ENCODE measurements at regions not wholly inside any gene's neighbourhood (a gene's known extent, or its start where the extent isn't known, plus 50 kb on each side); places are given as distances from the start of the nearest gene placed in this dataset.
A peak's percentile ranks its signal among the peaks of the same experiment; 100 is the strongest.

DNA sequence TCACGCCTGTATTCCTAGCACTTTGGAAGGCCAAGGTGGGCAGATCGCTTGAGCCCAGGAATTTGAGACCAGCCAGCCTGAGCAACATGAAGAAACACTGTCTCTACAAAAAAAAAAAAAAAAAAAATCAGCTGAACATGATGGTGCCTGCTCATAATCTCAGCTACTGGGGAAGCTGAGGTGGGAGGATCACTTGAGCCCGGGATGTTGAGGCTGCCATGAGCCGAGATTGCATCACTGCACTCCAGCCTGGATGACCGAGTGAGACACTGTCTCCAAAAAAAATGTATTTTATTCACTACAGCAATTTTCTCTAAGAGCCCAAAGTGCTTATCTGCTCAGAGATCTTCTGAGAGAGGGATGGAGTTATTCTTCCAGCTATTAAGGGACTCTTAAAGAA, 215.8 kb upstream of the PPP3CA start:
- no peak for DNase-seq

DNA sequence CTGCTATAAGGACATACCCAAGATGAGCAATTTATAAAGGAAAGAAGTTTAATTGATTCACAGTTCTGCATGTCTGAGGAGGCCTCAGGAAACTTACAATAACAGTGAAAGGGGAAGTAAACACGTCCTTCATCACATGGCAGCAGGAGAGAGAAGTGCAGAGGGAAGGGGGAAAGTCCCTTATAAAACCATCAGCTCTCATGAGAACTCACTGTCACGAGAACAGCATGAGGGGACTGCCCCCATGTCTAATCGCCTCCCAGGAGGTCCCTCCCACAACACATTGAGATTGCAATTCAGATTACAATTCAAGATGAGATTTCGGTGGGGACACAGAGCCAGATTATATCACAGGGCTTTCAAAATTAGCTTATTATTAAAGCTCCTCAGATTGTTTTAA, 209.5 kb upstream of the PPP3CA start:
- no peak for DNase-seq

DNA sequence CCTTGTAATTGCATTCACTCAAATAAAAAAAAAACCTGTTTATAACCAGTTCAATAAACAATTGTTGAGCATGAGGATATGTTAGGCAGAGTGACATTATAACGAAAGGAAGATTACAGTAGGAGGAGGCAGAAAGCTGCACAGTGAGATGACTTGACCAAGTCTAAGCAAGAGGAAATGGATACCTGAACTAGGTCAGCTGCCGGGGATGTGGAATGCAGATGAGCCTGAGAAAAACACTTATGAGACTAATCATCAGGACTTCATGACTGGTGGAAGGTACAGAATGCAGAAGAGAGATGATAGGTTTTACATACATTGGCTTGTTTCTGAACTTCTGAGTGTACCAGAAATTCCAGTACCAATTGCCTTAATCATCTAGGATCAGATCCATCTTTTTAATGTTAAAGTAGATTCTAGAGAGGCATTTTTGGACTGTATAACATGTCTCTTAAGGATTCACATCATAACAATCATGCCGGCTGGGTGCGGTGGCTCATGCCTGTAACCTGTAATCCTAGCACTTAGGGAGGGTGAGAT, 208.1 kb upstream of the PPP3CA start:
- DNase-seq = no peak

DNA sequence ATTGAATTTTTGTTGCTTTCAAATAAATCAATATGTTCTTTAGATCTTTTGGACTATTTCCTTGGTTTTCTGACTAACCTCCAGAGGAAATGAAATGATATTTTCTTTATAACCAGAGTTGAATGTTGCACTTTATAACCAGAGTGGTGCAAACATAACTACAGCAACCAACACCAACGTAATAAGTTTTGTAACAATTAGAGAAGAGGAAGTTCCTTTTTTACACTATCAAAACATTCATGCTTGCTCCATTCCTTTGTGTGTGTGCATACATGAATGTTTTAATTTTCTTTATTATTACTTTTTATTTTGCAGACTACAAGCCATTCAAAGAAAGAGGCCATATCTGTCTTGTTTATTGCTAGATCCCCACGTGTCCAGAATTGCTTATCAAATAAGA, 193.0 kb upstream of the PPP3CA start:
- no peak for DNase-seq

DNA sequence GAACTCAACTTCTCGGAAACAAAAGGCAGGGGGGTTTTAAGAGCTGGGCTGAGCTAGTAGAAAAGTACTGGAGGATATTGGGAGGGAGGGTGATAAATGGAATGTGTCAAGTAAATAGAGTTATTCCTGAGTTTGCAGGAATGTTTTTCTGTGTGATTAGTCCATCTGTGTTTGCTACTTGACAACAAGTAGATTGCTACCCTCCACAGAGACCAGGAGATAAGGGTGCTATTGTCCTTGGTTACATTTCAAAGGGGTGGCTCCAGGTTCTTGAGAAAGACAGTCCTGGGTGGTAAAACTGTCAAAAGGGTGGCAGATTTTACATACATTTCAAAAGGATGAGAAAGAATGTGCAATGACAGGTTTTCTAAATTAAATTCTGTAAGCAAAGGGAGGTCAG, 181.2 kb upstream of the PPP3CA start:
- DNase-seq = no peak

DNA sequence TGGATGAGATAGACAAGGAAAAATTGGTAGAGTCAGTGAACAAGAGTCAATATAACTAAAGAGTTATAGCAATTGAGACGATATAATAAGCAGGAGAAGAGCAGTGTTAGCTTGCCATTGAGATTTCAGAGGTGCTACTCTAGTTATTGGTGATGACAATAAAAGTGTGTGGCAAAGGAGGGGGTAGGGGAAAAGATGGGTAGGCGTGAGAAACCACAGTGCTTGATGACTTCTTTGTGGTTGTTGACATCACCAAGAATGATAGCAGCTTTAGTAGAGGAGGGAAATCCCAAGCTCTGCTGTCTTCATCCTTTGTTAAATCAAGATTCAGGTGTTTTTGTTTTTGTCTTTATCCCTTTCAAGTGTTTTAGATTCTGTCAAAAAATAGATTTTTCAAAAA, 179.9 kb upstream of the PPP3CA start:
- DNase-seq = peak; percentile 81

DNA sequence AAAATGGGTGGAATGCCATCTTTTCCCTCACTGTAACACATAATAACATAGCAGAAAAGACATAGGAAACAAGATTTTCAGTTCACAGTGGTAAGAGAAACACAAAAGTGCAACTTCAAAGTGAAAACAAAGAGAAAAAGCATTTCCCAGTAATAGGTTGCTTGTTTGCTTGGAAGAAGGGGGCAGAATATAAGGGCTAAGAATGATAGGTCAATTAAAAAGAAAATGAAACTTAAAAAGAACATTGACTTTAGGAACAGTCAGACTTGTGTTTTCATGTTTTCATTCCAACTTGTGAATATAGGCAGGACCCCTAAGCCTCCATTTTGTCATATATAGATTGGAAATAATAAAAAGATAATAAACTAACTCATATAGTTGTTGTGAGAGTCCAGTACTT, 168.2 kb upstream of the PPP3CA start:
- no peak for DNase-seq

DNA sequence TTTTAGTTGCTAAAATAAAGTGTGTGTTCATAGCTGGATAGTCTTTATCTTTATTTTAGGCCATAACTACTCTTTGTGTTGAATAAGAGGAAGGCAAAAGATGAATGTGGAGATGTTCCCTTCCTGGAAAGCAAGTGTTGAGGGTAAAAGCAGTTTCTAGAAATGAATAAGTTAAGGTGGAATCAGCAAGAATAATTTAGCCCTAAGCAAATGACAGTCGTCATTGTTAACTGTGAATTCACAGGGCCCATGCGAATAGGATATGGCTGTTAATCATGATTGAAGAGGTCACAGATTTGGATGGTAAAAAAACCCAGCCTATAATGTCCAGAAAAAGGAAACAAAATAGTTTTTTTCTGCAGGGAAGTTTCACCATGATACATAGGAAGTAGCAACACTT, 167.8 kb upstream of the PPP3CA start:
- DNase-seq = no peak

DNA sequence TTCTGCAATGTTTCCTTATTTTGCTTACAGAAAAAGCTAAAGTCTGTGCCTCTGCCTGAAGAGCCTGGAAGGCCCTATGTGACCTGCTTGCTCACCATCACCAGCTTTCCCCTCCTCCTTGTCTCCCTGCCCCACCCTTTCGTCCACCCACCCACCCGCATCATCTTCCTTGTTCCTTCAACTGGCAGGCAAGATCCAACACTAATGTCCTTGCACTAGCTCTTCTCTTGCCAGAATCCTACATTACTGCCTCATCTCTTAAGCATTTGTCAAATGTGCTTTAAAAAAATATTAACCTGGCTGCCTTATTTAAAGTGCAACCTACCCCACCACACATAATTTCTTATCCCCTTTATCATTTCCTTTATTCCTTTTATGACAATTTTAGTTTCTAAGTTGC, 165.1 kb upstream of the PPP3CA start:
- DNase-seq = no peak

DNA sequence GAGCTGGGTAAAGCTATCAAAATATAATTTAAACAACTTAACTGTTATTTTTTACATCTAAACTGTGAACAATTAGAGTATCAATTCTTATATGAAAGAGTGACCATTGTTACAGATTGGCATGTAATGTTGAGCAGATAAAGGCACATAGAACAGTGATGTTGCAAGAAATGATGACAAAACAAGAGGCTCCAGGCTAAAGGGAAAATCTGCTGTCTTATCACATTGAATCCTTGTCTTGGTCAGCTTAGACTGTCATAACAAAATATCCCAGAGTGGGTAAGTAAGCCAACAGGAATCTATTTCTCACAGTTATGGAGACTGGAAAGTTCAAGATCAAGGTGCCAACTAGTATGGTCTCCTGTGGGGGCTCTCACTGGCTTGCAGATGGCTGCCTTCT, 154.1 kb upstream of the PPP3CA start:
- DNase-seq = no peak

DNA sequence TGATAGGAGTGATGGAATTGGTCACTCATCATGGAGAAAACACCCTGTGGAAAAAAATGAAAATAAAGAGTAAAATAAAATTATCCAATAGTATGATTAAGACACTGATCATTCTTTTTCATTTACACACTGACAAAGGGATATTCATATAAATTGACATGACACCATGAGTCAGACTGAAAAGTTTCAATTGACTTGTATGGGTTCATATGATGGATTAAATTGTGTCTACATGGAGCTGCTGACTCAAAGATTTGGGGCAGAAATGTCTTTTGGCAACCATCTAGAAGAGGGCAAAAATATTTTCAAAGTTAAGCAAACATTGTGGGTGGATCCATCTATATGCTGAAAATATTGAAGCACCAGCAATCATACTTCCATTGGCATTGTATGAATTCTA, 153.4 kb upstream of the PPP3CA start:
- no peak for DNase-seq

DNA sequence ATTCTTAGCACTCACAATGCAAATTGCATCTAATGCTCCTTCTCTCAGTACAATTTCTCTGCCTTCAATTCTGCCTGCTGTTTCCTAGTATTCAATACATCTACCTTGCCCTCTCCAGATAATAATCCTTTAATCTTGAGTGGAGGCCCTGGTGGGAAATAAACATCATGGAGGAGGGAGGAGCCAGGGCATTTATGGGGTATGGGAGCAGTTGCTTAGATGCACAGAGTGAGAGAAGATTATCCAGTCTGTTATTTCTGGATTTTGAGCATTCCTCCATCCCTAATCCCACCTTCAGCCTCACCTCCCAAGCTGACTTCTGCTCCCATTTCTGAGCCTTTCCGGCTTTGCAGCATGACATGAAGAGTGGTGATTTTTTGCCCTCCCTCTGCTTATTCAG, 127.9 kb upstream of the PPP3CA start:
- no peak for DNase-seq

DNA sequence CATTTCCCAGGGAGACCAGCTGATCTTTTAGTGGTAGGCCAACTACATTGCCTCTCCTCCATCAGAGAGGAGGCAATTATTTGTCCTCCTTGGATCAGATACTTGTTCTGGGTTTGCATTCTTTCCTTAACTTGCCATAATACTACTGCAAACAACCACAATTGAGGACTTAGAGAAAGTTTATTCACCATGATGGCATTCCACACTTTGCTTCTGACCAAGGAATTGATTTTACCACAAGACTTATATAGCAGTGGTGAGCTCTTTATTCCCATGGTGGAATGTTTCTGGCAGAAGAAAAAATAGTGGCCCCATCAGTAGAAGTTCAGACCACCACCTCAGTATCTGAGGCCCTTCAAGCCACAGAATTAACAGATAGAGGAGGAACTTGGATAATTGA, 123.9 kb upstream of the PPP3CA start:
- no peak for DNase-seq

DNA sequence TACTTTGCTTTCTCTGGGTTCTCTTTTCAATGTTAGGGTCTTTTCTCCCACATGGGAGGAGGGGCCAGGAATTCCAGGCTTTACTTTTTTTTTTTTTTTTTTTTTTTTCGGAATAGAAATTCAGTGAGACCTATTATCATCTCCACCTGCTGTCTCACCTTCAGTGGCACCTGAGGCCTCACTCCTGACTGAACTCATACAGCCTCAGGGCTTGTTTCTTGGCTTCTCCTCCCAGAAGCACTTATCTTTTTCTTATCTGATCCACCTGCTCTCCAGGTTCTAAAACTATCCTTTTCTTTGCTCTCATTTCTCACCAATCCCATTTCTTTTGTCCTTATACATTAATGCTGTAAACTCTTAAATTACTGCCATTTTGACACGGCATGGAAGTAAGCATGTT, 117.3 kb upstream of the PPP3CA start:
- DNase-seq = no peak

DNA sequence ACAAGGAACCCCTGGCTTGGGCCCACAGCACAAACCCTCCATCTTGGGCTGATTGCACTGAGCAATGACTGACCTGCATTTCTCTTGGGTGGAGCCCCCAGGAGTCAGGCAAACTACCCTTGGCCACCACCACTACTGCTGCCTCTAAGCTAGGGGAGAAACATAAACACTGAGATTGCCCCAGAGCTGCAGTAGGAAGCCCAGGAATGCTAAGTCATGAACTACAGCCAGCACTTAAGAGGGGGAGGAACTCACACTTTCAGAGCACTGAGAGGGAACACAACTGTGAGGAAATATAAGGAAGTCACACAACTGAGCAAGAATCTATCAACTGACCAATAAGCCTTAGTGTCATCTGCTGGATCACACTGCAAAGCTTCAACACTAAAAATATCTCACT, 111.6 kb upstream of the PPP3CA start:
- no peak for DNase-seq

DNA sequence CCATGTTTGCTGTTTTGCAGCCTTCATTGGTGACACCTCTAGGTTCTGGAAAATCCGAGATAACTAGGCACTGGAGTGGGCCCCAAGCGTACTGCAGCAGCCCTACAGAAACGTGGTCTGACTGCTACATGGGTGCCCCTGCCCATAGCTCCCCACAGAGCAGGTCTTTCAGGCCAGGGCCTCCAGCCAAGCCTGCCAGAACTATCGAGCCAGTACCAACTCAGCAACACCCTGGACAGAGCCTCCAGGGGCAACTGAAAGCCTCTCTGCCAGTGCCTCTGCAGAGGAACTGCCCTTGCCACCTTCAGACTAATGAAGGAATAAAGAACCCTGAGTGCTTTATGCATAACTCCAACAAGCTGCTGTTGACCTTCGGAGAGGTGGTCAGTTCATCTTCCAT, 111.1 kb upstream of the PPP3CA start:
- no peak for DNase-seq

DNA sequence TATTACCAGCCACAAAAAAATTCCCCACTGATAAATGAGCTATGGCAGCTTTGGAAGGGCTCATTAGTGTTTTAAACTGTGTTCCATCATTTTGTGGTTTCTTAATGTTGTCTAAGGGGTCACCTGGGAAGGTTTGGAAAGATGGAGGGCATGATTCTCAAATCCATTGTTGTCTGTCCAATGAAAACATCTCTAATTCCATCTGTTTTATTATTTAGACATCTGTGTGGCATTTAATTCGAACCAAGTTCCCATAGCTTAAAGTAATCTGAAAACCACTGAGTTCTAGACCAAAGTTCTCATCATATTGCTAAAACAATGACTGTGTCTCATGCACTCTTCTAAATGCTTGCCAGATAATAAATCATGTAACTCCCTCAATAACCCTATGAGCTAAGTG, 103.8 kb upstream of the PPP3CA start:
- no peak for DNase-seq

DNA sequence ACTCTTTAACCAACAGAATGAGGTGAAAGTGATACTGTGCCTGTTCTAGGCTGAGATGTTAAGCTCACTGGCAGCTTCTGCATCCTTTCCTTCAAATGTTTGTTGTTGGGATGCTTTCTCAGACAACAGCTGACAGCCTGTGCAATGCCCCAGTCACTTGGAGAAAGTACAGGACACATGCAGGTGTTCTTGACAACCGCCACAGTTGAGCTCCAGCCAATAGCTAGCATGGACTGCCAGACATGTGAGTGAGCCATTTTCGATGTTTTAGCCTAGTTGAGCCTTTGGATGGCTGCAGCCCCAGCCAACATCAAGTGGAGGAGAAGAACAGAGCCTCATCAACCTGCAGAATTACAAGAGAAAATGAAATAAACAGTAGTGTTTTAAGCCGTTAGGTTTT, 94.1 kb upstream of the PPP3CA start:
- no peak for DNase-seq

DNA sequence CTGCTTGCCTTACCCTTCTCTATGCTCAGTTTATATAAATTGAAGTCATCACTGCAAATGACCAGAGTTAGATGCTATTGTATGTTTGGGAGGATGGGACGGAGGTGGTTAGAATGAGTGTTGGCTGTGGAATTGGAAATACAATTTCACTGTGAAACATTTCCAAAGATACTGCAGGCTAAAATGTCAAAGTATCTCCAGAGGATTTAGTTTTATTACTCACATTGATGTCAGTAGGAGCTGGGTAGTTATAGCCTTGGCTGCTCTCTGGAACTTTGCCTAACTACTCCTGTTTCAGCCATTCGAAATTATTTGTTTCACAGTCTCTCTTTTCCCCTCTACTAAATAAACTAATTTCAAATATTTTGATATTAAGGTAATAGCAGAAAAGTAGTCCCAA, 92.6 kb upstream of the PPP3CA start:
- no peak for DNase-seq

DNA sequence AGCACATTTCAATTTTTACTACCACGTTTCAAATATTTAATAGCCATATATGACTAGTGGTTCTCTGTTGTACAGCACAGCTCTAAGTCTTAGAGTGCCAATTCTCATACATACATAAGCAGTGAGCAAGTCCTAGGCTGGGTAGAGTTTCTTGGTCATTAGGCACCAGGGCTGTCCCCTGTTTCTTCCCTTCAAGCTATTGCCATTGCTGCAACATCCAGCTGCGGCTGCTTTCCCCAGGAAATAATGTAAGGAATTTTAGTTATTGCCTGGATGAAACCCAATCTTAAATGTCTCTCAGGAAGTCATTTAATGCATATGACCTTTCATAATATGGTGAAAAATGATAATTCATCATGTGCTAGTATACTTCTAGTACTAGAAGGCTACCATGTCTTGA, 74.1 kb upstream of the PPP3CA start:
- DNase-seq = no peak

DNA sequence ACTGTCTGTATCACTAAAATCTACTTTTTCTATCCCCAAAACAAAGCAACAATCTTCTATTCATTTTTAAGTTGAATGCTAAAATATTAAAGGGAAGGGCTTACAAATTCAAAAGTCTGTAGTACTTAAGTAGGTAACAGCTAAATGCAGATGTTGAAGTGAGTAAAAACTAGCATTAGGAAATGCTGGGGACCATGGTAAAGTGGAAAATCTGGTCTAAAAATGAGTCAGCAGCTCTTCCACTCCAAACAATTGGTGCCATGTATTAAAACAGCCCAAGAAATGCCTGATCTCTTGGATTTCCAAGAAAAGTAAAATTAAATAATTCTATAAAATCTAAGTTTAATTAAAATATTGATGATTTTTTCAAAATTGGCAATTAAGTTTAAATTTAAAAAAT, 73.3 kb upstream of the PPP3CA start:
- DNase-seq = no peak

DNA sequence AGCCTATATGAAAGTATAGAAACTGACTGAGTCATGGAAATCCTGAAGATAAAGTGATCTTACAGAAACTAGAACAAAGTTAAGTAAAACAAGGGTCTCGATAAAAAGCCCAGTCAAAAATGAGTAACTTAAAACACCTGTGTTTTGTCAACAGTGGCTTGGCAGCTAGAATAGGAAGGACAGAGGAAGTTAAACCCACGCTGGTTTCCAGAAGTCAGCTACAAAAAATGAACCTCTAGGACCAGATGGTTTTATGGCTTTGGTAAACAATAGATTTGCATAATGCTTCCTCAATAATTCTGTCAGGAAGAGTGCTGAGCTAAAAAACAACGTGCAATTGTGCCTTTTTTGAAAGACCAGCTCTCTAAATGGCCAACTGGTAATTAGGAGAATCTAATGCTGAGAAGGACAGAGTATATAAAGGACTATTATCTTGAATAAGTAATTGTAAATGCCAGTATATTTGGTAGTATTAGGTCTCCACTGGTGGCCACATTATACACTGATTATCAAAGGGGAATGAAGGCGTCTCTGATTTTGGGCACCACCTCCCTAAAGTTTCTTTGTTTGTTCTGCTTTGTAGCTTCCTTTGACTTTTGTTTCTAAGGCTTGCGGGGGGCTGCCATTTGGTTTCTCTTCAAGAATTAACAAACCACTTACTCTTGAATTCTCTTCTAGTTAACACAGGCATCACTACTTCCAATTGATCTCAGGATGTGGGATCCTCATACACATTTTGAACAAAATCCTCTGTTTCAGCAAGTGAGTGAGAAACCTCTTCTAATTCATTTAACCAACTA, 72.2 kb upstream of the PPP3CA start:
- DNase-seq = no peak

DNA sequence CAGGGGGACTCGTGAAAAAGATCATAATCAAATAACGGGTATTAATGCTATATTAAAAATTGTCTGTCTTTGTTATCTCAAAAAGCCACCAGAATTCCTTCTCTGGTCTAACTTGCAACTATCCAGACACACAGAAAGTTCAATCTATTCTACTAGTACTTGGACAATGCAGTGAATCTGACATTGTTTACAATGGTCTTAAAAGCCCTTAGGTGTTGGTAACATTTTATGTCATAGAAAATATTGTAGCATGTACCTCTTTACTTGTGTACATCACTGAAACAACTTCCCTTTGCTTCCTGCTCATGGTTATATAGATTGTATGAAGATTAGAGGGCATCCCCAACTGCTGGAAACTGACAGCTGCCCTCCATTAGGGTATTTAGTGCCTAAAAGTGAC, 71.1 kb upstream of the PPP3CA start:
- no peak for DNase-seq

DNA sequence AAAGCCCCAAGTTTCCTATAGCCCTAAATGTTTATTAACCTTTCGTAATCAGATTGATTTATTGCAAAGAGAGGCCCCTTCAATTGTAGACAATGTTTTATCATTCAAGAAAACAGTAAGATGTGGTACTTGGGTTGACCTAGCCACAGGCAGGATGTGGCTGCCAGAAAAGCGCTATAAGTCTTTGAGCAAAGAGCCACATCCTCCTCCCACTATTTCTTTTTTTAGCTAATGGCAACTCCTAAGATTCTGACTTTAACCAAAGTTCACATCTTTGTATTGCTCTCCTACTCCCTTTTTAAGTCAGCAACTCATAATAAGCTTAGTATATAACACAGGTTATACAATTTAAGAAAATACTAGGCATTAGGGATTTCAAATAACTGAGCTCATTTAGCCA, 70.7 kb upstream of the PPP3CA start:
- DNase-seq = peak; percentile 81

DNA sequence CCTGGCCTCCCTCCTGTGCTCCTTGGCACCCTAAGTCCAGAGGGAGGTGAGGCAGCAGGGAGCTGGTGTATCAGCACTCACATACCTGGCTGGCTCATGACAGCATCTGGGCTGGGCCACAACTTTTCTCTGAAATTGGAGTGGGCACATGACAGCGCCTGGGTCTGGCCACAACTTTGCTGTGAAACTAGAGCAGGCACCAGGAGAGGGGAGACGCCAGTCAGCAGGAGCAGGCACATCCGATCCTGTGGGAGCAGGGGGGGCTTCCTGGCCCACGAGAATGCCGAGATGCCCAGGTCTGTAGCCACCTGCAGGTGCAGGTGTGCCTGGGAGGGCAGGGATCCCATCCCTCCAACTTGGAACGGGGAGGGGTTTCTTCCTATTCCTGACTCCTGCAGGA, 69.7 kb upstream of the PPP3CA start:
- no peak for DNase-seq
